ENCODE measurements at regions not wholly inside any gene's neighbourhood (a gene's known extent, or its start where the extent isn't known, plus 50 kb on each side); places are given as distances from the start of the nearest gene placed in this dataset.

- TF ChIP-seq CTCF (CRISPR knock-in tag; IDR thresholded peaks at IDR 0.05) (no peak), EZH2 (conservative IDR thresholded peaks at IDR 0.05; ENCODE audit: low read depth, low read length) (no peak), SP140L (CRISPR knock-in tag; IDR thresholded peaks at IDR 0.05; ENCODE audit: borderline replicate concordance) (no peak), BHLHE40 (IDR thresholded peaks at IDR 0.05; ENCODE audit: low read length) (no peak), ELF3 (CRISPR knock-in tag; IDR thresholded peaks at IDR 0.05) (no peak), SIN3B (IDR thresholded peaks at IDR 0.05; ENCODE audit: low read length) (no peak), ZNF773 (CRISPR knock-in tag; IDR thresholded peaks at IDR 0.05; ENCODE audit: borderline replicate concordance) (no peak)
Measured at GRCh38 chr1:199383793-199384192, 643.7 kb upstream of the NR5A2 start.
